CD4-positive, alpha-beta T cell (primary cell): ENCODE measurements at regions not wholly inside any gene's neighbourhood (a gene's known extent, or its start where the extent isn't known, plus 50 kb on each side); places are given as distances from the start of the nearest gene placed in this dataset.

ENCODE experiments used
- ATAC-seq: fragments of 200-7000 bp; cut with Tn5 transposase; one replicate; pipeline ENCODE4 v1.10.0; 2022; ENCODE audit warnings: mild to moderate bottlenecking; ENCODE audit not compliant: poor library complexity
- CTCF ChIA-PET: fragments of 350-600 bp; sonication (Branson Sonifier 250); formaldehyde crosslinking; loops from one replicate; lab custom pipeline; 2021; ENCODE audit warnings: antibody characterized with exemption, inconsistent platforms; lab: Charles Lee
- POLR2A ChIA-PET: fragments of 350-600 bp; sonication (Branson Sonifier 250); formaldehyde crosslinking; loops from one replicate; lab custom pipeline; 2021; ENCODE audit warnings: antibody characterized with exemption, inconsistent platforms; lab: Charles Lee
- DNase-seq, 14 experiments: peaks; one replicate each; pipeline ENCODE4 v3.0.0-alpha.2; 2013 to 2020; ENCODE audit warnings: mixed read lengths in 2 of 14
- H3K27ac ChIP-seq, 2 donors: one replicate each; pipeline versions ENCODE4 v1.5.1 to v1.7.0; 2013; ENCODE audit warnings: low read length in 2 of 2, low read depth in 1 of 2, mild to moderate bottlenecking in 1 of 2
- H3K27me3 ChIP-seq, 2 experiments: 1 replicate in 1 of 2; 2 replicates in 1 of 2; pipeline versions ENCODE4 v1.6.1 to v1.7.0; 2013; ENCODE audit warnings: low read length in 2 of 2, control low read depth in 1 of 2, mild to moderate bottlenecking in 1 of 2, moderate library complexity in 1 of 2; ENCODE audit not compliant: insufficient read depth in 2 of 2, control insufficient read depth in 1 of 2
- H3K36me3 ChIP-seq: one replicate; pipeline ENCODE4 v1.6.1; 2013; ENCODE audit warnings: low read length, control low read depth; ENCODE audit not compliant: insufficient read depth
- H3K4me1 ChIP-seq: one replicate; pipeline ENCODE4 v1.6.1; 2013; ENCODE audit warnings: low read length, control low read depth; ENCODE audit not compliant: insufficient read depth
- H3K4me3 ChIP-seq: one replicate; pipeline ENCODE4 v1.5.1; 2013; ENCODE audit warnings: mild to moderate bottlenecking, low read length, moderate library complexity
- H3K9me3 ChIP-seq, 2 experiments: 1 replicate in 1 of 2; 2 replicates in 1 of 2; pipeline versions ENCODE4 v1.6.1 to v1.7.0; 2013; ENCODE audit warnings: low read length in 2 of 2, mild to moderate bottlenecking in 2 of 2, control low read depth in 1 of 2, moderate library complexity in 1 of 2; ENCODE audit not compliant: control insufficient read depth in 1 of 2, insufficient read depth in 1 of 2
- H3K27ac Mint-ChIP-seq: one replicate; pipeline ENCODE4 v1.8.0; 2020; ENCODE audit warnings: mixed read lengths
- H3K27me3 Mint-ChIP-seq: one replicate; pipeline ENCODE4 v1.8.0; 2021; ENCODE audit warnings: mixed read lengths
- H3K36me3 Mint-ChIP-seq: one replicate; pipeline ENCODE4 v1.8.0; 2021; ENCODE audit warnings: low read depth, mixed read lengths
- H3K4me1 Mint-ChIP-seq: one replicate; pipeline ENCODE4 v1.8.0; 2021; ENCODE audit warnings: low read depth, mixed read lengths
- H3K4me3 Mint-ChIP-seq: one replicate; pipeline ENCODE4 v1.8.0; 2020; ENCODE audit warnings: mild to moderate bottlenecking, mixed read lengths
- H3K9me3 Mint-ChIP-seq: one replicate; pipeline ENCODE4 v1.8.0; 2020; ENCODE audit warnings: mixed read lengths
- CTCF ChIP-seq: fragments of 200-600 bp; IDR thresholded peaks from one replicate; pipeline ENCODE4 v1.8.0; 2022; ENCODE audit warnings: antibody characterized with exemption, mild to moderate bottlenecking
- intact Hi-C, 2 experiments: fragments of 100-400 bp; cut with DNase I in 1 of 2; cut with micrococcal nuclease in 1 of 2; formaldehyde crosslinking; loops; one replicate each; pipeline versions ENCODE4 v1.15.1 to v1.9.0; 2023 to 2025; cut with DNase I, micrococcal nuclease

- Mint-ChIP-seq H3K27ac (no peak overlapping the region), H3K4me1 (no peaks in the 10 kb centered on the region), H3K36me3 (no peaks in the 10 kb centered on the region), H3K4me3 (no peak overlapping the region), H3K27me3 (no peaks in the 10 kb centered on the region), H3K9me3 (no peaks in the 10 kb centered on the region)
- Histone ChIP-seq H3K27ac (no peak overlapping the region), H3K4me3 (no peak overlapping the region), H3K4me1 (no peaks in the 10 kb centered on the region), H3K9me3 (no peaks in the 10 kb centered on the region), H3K27me3 (no peaks in the 10 kb centered on the region), H3K36me3 (no peaks in the 10 kb centered on the region)
- ATAC-seq (no peak), DNase-seq (no peak)
- ChIA-PET POLR2A (no interaction called here), CTCF (no interaction called here)
- no peak for TF ChIP-seq CTCF
- intact Hi-C loops = no loop called here
Measured at GRCh38 chr6:91653076-91653723, 1066.3 kb upstream of the MAP3K7 start.

GRCh38 chr6:91646649-91647048, 1059.8 kb upstream of the MAP3K7 start:
- H3K36me3 Mint-ChIP-seq = no peaks in the 10 kb centered on the region
- no peaks in the 10 kb centered on the region for H3K27me3 ChIP-seq
- intact Hi-C loops = no loop called here
- H3K27ac Mint-ChIP-seq = no peak overlapping the region
- no peak for TF ChIP-seq CTCF
- H3K27me3 Mint-ChIP-seq = no peaks in the 10 kb centered on the region
- no peaks in the 10 kb centered on the region for H3K4me1 ChIP-seq
- H3K27ac ChIP-seq = no peak overlapping the region
- POLR2A ChIA-PET = no interaction called here
- CTCF ChIA-PET = interaction anchor here (0.6 kb wide), 1 partner anchor 410 kb away, joined by 3 read pairs; no protein-coding TSS in a partner anchor
- H3K4me3 Mint-ChIP-seq = no peak overlapping the region
- H3K4me3 ChIP-seq = no peak overlapping the region
- H3K36me3 ChIP-seq = no peaks in the 10 kb centered on the region
- H3K4me1 Mint-ChIP-seq = no peaks in the 10 kb centered on the region
- DNase-seq = no peak
- peaks cover 10% of the 10 kb centered on the region for H3K9me3 Mint-ChIP-seq
- ATAC-seq = no peak
- peaks cover 0 to 2% of the 10 kb centered on the region in 2 experiments for H3K9me3 ChIP-seq

GRCh38 chr6:91645811-91646210, 1058.9 kb upstream of the MAP3K7 start:
- intact Hi-C loops = no loop called here
- Histone ChIP-seq H3K36me3 (no peaks in the 10 kb centered on the region), H3K9me3 (peaks cover 0 to 2% of the 10 kb centered on the region in 2 experiments), H3K4me1 (no peaks in the 10 kb centered on the region), H3K27me3 (no peaks in the 10 kb centered on the region), H3K27ac (no peak overlapping the region), H3K4me3 (no peak overlapping the region)
- ATAC-seq (no peak), DNase-seq (no peak)
- Mint-ChIP-seq H3K9me3 (peaks cover 10% of the 10 kb centered on the region), H3K36me3 (no peaks in the 10 kb centered on the region), H3K4me3 (no peak overlapping the region), H3K27ac (no peak overlapping the region), H3K27me3 (no peaks in the 10 kb centered on the region), H3K4me1 (no peaks in the 10 kb centered on the region)
- TF ChIP-seq CTCF = no peak
- CTCF ChIA-PET = no interaction called here
- POLR2A ChIA-PET = no interaction called here
